ENCODE measurements at regions not wholly inside any gene's neighbourhood (a gene's known extent, or its start where the extent isn't known, plus 50 kb on each side); places are given as distances from the start of the nearest gene placed in this dataset.
"Not testable (repeated sequence)": the region's sequence is repeated elsewhere in the genome, so short reads cannot be mapped to it uniquely, and the experiment has no call there.

GRCh38 chr14:22175278-22175558 is 413.8 kb downstream of the DAD1 start:
- not testable (repeated sequence) for TF ChIP-seq EP300, CTCF (IDR thresholded peaks at IDR 0.05)

Measured in upper lobe of left lung (tissue), 4 donors.